Esophagus (tissue), 2 donors: ENCODE measurements at regions not wholly inside any gene's neighbourhood (a gene's known extent, or its start where the extent isn't known, plus 50 kb on each side); places are given as distances from the start of the nearest gene placed in this dataset.

ENCODE experiments used
- H3K27ac ChIP-seq, 2 donors: one replicate each; pipeline ENCODE4 v1.5.1; 2013; ENCODE audit warnings: low read depth in 2 of 2, mild to moderate bottlenecking in 2 of 2, inconsistent platforms in 1 of 2, low read length in 1 of 2, moderate library complexity in 1 of 2
- H3K27me3 ChIP-seq, 2 donors: one replicate each; pipeline ENCODE4 v1.6.1; 2013; ENCODE audit warnings: low read length in 2 of 2, control low read depth in 1 of 2, mild to moderate bottlenecking in 1 of 2; ENCODE audit not compliant: insufficient read depth in 2 of 2, control insufficient read depth in 1 of 2
- H3K36me3 ChIP-seq, 2 donors: one replicate each; pipeline ENCODE4 v1.6.1; 2013; ENCODE audit warnings: low read length in 1 of 2; ENCODE audit not compliant: control insufficient read depth in 2 of 2, insufficient read depth in 2 of 2
- H3K4me1 ChIP-seq, 2 donors: one replicate each; pipeline ENCODE4 v1.6.1; 2013; ENCODE audit warnings: low read length in 1 of 2; ENCODE audit not compliant: control insufficient read depth in 2 of 2, insufficient read depth in 2 of 2
- H3K4me3 ChIP-seq, 2 donors: one replicate each; pipeline ENCODE4 v1.5.1; 2013; ENCODE audit warnings: low read length in 2 of 2, mild to moderate bottlenecking in 2 of 2, low read depth in 1 of 2, moderate library complexity in 1 of 2
- H3K9me3 ChIP-seq, 2 donors: one replicate each; pipeline ENCODE4 v1.6.1; 2013; ENCODE audit warnings: mild to moderate bottlenecking in 2 of 2, low read depth in 1 of 2, low read length in 1 of 2, moderate library complexity in 1 of 2; ENCODE audit not compliant: control insufficient read depth in 2 of 2, insufficient read depth in 1 of 2
- WGBS, 2 donors: extraction: QIAGEN DNeasy Blood & Tissue Kit; methylation state at CpG; one replicate each; pipeline ENCODE4 v1.1.7; 2013; 5-methylcytosine and 5-hydroxymethylcytosine counted together
- donor health status: healthy with polysubstance abuse.
- donor health status: Bipolar disorder and iron deficiency.

DNA sequence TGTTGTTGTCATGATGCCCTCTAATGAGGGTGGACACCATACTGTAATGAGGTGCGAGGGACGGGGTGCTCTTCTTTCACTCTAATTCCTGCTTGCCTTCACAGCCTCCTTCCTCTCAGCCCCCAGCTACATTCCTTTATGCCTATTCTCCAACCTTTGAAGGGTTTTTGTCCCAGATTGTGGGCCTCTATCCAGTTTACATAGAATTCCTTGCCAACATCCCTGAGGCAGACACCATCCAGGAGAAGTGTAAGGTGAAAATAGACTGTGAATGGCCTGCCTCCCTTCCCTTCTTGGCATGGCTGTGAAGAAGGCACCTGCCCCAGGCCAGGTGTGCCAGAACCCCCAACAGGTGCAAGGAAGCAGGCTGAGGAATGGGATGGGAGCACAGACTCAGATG lies 122.3 kb downstream of the CHST1 start:
- Histone ChIP-seq H3K27ac (no peak overlapping the region), H3K27me3 (no peaks in the 10 kb centered on the region), H3K36me3 (no peaks in the 10 kb centered on the region), H3K4me1 (no peaks in the 10 kb centered on the region), H3K4me3 (no peak overlapping the region), H3K9me3 (no peaks in the 10 kb centered on the region)
- WGBS, 2 donors = 56 to 65% methylated on average over 2 of the region's 2 CpGs

DNA sequence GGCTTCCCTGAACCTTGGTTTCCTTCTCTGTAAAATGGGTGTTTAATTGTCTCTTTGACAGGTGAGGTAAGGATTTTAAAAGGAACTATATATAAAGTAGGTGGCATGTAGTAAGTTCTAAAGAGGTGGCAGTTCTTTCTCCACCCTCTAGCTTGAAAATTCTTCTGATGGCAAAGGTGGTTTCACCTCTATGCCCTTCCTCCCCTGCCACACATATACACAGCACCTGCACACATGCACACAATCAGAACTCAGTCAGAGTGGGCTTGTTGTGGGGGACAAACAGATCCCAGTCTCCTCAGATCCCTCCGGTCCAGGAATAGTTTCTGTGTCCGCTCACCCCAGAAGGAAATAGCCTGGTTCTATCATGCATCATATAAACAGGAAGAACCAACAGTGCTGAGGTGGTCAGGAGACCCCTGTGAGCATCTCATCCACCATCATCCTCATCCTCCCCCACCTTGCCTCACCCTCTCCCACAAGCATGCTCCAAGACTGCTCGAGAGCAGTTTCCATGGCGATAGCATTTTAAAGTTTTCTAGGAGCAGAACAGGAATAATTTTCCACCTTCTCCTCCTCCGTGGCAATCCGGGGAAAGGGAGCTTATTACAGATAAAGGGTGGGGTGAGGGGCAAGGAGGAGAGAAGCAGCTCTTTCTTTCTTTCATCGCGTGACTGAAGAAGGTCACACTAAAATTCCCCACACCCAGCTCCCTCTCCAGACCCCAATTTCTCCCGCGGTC lies 123.6 kb downstream of the CHST1 start:
- WGBS, 2 donors = 65 to 67% methylated on average over 10 of the region's 10 CpGs
- Histone ChIP-seq H3K27ac (no peak overlapping the region), H3K9me3 (no peaks in the 10 kb centered on the region), H3K4me1 (no peaks in the 10 kb centered on the region), H3K27me3 (no peaks in the 10 kb centered on the region), H3K4me3 (no peak overlapping the region), H3K36me3 (no peaks in the 10 kb centered on the region)

DNA sequence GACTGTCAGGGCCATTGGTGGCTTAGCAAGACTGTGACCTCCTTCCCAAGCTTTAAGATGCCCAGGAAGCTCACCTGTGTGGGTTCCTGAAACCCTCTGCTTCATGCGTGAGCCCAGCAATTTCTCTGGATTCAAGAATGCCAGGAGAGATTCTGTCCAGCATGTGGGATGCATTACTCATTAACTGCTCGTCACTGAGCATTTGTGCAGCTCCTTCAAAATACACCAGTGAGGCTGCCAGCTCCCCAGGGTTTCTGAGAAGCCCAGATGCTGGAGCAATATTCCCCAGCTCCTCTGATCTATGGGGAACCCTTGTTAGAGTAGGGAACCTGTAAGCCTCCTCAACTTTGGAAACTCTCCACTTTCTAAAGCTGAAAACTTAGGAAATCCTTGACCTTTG lies 126.5 kb downstream of the CHST1 start:
- Histone ChIP-seq H3K36me3 (no peaks in the 10 kb centered on the region), H3K4me1 (no peaks in the 10 kb centered on the region), H3K27me3 (no peaks in the 10 kb centered on the region), H3K4me3 (no peak overlapping the region), H3K9me3 (no peaks in the 10 kb centered on the region), H3K27ac (no peak overlapping the region)
- WGBS, 2 donors = 50 to 58% methylated on average over 2 of the region's 2 CpGs

DNA sequence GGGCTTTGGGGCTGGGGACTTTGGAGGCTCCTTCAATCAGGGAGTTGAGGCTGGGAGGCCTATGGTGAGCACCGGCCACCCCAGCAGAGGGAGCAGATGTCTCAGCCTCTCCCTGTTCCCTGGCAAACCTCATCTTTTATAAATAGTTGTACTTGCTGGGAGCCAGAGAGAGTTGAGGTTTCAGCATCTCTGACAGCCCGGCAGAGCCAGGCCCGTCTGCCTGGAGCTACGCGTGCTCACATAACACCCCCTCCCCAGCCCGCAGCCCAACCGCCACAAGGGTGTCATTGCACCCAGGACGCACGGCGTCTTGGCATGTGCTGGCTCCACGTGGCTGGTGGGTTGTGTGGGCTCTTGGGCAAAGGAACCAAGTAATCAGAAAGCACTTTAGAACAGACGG lies 127.1 kb downstream of the CHST1 start:
- Histone ChIP-seq H3K27ac (no peak overlapping the region), H3K4me1 (no peaks in the 10 kb centered on the region), H3K9me3 (no peaks in the 10 kb centered on the region), H3K4me3 (no peak overlapping the region), H3K27me3 (no peaks in the 10 kb centered on the region), H3K36me3 (no peaks in the 10 kb centered on the region)
- WGBS, 2 donors = 58 to 59% methylated on average over 12 of the region's 12 CpGs

DNA sequence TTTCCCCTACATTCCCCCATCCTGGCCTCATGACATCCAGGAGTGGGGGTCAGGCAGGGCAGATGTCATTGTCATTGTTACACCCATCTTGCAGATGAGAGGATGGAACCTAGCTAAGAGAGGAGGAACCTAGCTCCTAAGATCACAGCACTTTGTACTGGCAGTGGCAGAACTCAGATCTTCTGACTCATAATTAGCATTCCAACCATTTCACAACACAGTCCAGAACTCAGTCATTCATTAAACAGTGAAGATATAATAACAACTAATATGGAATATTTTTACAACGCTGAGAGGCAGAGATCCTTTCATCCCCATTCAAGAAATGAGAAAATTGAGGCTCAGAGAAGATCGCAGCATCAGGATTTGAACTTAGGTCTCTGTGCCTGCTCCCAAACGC lies 127.8 kb downstream of the CHST1 start:
- H3K27me3 ChIP-seq = no peaks in the 10 kb centered on the region
- no peaks in the 10 kb centered on the region for H3K9me3 ChIP-seq
- no peak overlapping the region for H3K4me3 ChIP-seq
- no peak overlapping the region for H3K27ac ChIP-seq
- no peaks in the 10 kb centered on the region for H3K36me3 ChIP-seq
- WGBS, 2 donors = 63 to 70% methylated on average over 3 of the region's 3 CpGs
- H3K4me1 ChIP-seq = no peaks in the 10 kb centered on the region

DNA sequence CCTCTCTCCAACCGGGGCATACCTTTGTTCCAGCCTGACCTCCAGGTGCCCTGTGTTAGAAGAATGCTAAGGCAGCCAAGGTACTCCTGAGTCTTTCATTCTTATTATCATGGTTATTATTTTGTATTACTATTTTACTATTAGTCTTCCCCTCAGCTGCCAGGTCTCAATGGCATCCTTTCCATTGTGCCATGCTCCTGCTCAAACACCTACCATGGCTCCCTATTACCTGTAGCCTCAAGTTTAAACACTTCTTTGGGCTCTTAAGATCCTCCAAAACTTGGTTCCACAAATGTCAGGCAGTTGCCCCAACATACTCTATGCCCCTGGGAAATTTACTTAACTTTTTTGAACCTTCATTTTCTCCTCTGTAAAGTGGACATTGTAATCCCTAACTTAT lies 130.4 kb downstream of the CHST1 start:
- Histone ChIP-seq H3K27me3 (no peaks in the 10 kb centered on the region), H3K4me3 (no peak overlapping the region), H3K27ac (no peak overlapping the region)

DNA sequence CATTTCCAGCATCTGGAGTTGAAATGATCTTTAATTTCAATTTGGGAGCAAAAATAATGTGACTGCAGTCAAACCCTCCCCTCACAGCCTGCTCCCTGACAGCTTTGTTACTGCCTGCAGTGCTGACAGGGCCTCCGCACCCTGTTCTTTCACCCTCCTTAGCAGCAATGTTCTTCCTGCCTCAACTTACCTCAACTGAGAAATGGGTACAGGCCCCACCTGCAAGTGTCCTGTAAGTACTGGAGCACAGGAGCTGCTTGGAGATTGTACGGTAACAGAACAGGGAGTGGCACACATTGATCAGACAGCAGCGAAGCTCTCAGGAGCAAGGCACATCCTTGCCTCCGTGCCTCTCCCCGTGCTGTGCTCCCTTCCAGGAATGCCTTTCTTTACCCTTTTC lies 131.3 kb downstream of the CHST1 start:
- H3K27me3 ChIP-seq = no peaks in the 10 kb centered on the region
- WGBS, 2 donors = 91 to 92% methylated on average over 5 of the region's 5 CpGs
- H3K4me1 ChIP-seq = no peaks in the 10 kb centered on the region
- H3K36me3 ChIP-seq = no peaks in the 10 kb centered on the region
- no peak overlapping the region for H3K4me3 ChIP-seq
- H3K27ac ChIP-seq = no peak overlapping the region
- H3K9me3 ChIP-seq = no peaks in the 10 kb centered on the region

More for the DNA sequence above, 130.4 kb downstream of the CHST1 start:
- WGBS, 2 donors = 63 to 82% methylated on average over 1 of the region's 1 CpG
- no peaks in the 10 kb centered on the region for H3K9me3 ChIP-seq
- no peaks in the 10 kb centered on the region for H3K4me1 ChIP-seq
- no peaks in the 10 kb centered on the region for H3K36me3 ChIP-seq

DNA sequence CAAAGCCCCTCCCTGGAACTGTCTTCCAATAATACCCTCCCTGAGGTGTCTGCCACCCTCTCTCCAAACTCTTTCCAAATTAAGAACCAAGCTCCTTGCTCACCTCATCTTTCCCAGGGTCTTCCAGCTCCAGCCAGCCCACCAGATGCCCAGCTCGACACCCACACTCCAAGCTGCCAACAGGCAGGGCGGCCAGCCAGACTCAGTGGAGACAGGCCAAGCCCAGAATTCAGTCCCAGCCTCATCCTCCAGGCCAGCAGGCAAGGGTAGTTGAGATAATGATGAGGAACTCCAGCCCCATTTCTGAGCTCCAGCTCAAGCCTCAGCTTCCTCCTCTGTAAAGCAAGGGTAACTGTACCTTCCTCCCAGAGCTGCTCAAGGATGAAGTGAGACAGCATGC lies 132.9 kb downstream of the CHST1 start:
- 55 to 68% methylated on average over 2 of the region's 2 CpGs for WGBS, 2 donors
- Histone ChIP-seq H3K27me3 (no peaks in the 10 kb centered on the region), H3K27ac (no peak overlapping the region), H3K36me3 (no peaks in the 10 kb centered on the region), H3K4me3 (no peak overlapping the region), H3K4me1 (no peaks in the 10 kb centered on the region), H3K9me3 (no peaks in the 10 kb centered on the region)

DNA sequence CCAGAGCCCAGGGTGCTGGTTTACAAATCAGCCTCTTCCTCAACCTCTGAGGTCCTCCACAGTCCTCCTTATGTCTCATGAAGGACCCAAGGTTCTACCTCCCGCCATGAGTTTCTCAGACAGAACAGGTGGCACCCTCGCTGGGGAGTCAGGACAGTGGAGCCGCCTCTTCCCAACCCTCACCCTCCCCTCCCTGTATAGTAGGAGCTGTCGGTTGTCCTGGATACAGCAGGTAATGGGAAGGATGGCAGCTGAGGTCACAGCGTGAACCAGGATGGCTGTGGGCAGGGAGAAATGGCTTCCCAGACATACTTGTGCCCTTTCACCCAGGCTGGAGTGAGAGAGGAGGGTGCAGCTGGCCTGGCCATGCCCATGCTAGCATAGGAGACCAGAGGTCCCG lies 134.6 kb downstream of the CHST1 start:
- Histone ChIP-seq H3K4me3 (no peak overlapping the region), H3K4me1 (no peaks in the 10 kb centered on the region), H3K36me3 (no peaks in the 10 kb centered on the region), H3K27ac (no peak overlapping the region), H3K9me3 (no peaks in the 10 kb centered on the region), H3K27me3 (no peaks in the 10 kb centered on the region)
- whole genome bisulfite sequencing, 2 donors = 78 to 83% methylated on average over 6 of the region's 6 CpGs

DNA sequence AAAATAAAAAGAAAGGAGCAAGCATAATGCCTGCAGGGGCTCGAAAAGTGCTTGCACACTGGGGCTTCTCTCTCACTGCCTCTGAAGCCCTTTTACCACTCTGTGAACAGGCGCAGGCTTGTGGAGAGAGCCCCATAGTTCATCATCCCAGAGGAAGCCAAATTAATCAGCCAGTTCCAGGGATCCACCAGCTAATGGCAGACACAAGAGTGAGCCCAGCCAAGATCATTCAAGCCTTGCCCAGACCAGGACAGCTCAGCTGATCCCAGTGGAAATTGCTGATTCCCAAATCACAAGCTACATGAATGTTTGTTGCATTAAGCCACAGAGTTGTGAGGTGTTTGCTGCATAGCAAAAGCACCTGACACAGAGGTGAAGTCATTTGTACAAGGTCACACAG lies 135.3 kb downstream of the CHST1 start:
- H3K4me1 ChIP-seq = no peaks in the 10 kb centered on the region
- H3K9me3 ChIP-seq = no peaks in the 10 kb centered on the region
- WGBS, 2 donors = 68 to 71% methylated on average over 2 of the region's 2 CpGs
- H3K4me3 ChIP-seq = no peak overlapping the region
- no peaks in the 10 kb centered on the region for H3K36me3 ChIP-seq
- no peak overlapping the region for H3K27ac ChIP-seq
- H3K27me3 ChIP-seq = no peaks in the 10 kb centered on the region
